SU-DHL-6 (cell line): ENCODE measurements at regions not wholly inside any gene's neighbourhood (a gene's known extent, or its start where the extent isn't known, plus 50 kb on each side); places are given as distances from the start of the nearest gene placed in this dataset.

Experiments
- H2AFZ ChIP-seq: fragments of 200-600 bp; sonication (generic); 2 replicates; pipeline ENCODE4 v1.6.1; 2014; ENCODE audit warnings: low read depth, mild to moderate bottlenecking, moderate library complexity, mixed read lengths, antibody characterized with exemption, low read length; ENCODE audit not compliant: severe bottlenecking
- H3F3A ChIP-seq: fragments of 200-600 bp; shearing (Covaris generic); 2 replicates; pipeline ENCODE4 v1.6.0; 2016; ENCODE audit warnings: antibody characterized with exemption, mild to moderate bottlenecking; ENCODE audit not compliant: insufficient read depth
- H3K27ac ChIP-seq: fragments of 200-600 bp; sonication (generic); 2 replicates; pipeline ENCODE4 v1.5.1; 2016; ENCODE audit warnings: low read depth, mild to moderate bottlenecking, low read length, moderate library complexity, mixed read lengths
- H3K27me3 ChIP-seq: fragments of 200-600 bp; sonication (generic), shearing (Covaris generic); 2 replicates; pipeline ENCODE4 v1.6.0; 2014; ENCODE audit warnings: mild to moderate bottlenecking, low read length
- H3K36me3 ChIP-seq: fragments of 200-600 bp; sonication (generic); 2 replicates; pipeline ENCODE4 v1.6.1; 2014; ENCODE audit warnings: mild to moderate bottlenecking, low read length, mixed read lengths
- H3K4me2 ChIP-seq: fragments of 300-600, 200-600 bp; shearing (Covaris generic), sonication (generic); 2 replicates; pipeline ENCODE4 v1.6.0; 2014; ENCODE audit warnings: low read length, low read depth, mild to moderate bottlenecking; ENCODE audit not compliant: poor library complexity, severe bottlenecking
- H3K4me3 ChIP-seq: fragments of 200-600 bp; sonication (generic); 2 replicates; pipeline ENCODE4 v1.5.1; 2014; ENCODE audit warnings: antibody characterized with exemption, low read length, mild to moderate bottlenecking, mixed read lengths; ENCODE audit not compliant: insufficient read depth, poor library complexity, severe bottlenecking
- H3K79me2 ChIP-seq: fragments of 200-600 bp; sonication (generic); 2 replicates; pipeline ENCODE4 v1.6.1; 2014; ENCODE audit warnings: mild to moderate bottlenecking, low read length, moderate library complexity; ENCODE audit not compliant: insufficient read depth
- H3K9ac ChIP-seq: fragments of 200-600 bp; sonication (generic); 2 replicates; pipeline ENCODE4 v1.7.0; 2014; ENCODE audit warnings: mild to moderate bottlenecking, low read length
- H3K9me2 ChIP-seq: fragments of 200-600 bp; sonication (generic); replicated peaks from 2 replicates; pipeline ENCODE4 v1.6.1; 2014; ENCODE audit warnings: low read length; ENCODE audit not compliant: insufficient read depth
- H3K9me3 ChIP-seq: fragments of 200-600 bp; sonication (generic); 2 replicates; pipeline ENCODE4 v1.6.1; 2014; ENCODE audit warnings: low read length, mixed read lengths; ENCODE audit not compliant: insufficient read depth
- H4K20me1 ChIP-seq: fragments of 200-600 bp; sonication (generic); 2 replicates; pipeline ENCODE4 v1.6.1; 2014; ENCODE audit warnings: low read depth, mild to moderate bottlenecking, antibody characterized with exemption, low read length, moderate library complexity, mixed read lengths
- EZH2phosphoT487 ChIP-seq: fragments of 200-600 bp; sonication (generic), shearing (Covaris generic); conservative IDR thresholded peaks from 2 replicates; pipeline ENCODE4 v1.6.1; 2018; ENCODE audit warnings: mild to moderate bottlenecking, antibody characterized with exemption, low read length, moderate library complexity, mixed read lengths
- TF ChIP-seq, protein P1 (sequence below): fragments of 200-600 bp; sonication (generic); IDR thresholded peaks from one replicate; pipeline ENCODE4 v1.5.1; 2017; ENCODE audit warnings: antibody characterized with exemption, mild to moderate bottlenecking, low read length, moderate library complexity; ENCODE audit not compliant: insufficient read depth, poor library complexity, severe bottlenecking

DNA sequence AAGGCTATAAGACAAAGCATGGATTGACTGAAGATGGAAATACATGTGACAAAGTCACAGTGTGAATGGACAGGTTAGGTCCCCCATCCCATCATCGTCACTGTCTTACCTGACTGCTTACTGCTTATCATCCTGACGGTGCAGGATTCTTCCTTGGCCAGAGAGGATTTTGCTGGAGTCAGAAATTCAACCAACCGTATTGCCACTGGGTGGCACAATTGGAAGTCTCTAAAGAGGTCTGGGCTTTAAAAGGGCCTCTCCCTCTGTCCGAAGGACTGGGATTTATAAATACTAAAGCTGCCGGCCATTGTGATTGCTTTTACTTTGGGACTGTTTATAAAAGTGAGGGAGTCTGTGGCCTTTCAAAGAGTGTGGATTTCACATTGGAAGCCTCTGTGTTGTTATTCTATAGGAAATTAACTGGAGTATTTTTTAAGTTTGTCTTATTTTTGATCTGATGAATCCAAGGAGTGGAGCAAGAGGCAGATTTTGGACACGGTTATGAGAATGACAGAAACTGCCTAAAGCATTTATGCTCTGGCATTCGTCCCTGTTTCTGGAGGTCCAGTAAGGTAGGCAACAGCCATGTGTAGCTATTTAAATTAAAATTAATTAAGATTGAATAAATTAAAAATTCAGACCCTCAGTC lies 113.3 kb upstream of the CREB5 start:
- H2AFZ ChIP-seq = no peak overlapping the region
- H3K27me3 ChIP-seq = no peaks in the 10 kb centered on the region
- no peaks in the 10 kb centered on the region for H3F3A ChIP-seq
- no peak overlapping the region for H3K27ac ChIP-seq
- H3K4me2 ChIP-seq = no peak overlapping the region
- no peaks in the 10 kb centered on the region for H4K20me1 ChIP-seq
- no peaks in the 10 kb centered on the region for H3K36me3 ChIP-seq
- H3K4me3 ChIP-seq = no peak overlapping the region
- no peaks in the 10 kb centered on the region for H3K79me2 ChIP-seq
- TF ChIP-seq, protein P1, sequence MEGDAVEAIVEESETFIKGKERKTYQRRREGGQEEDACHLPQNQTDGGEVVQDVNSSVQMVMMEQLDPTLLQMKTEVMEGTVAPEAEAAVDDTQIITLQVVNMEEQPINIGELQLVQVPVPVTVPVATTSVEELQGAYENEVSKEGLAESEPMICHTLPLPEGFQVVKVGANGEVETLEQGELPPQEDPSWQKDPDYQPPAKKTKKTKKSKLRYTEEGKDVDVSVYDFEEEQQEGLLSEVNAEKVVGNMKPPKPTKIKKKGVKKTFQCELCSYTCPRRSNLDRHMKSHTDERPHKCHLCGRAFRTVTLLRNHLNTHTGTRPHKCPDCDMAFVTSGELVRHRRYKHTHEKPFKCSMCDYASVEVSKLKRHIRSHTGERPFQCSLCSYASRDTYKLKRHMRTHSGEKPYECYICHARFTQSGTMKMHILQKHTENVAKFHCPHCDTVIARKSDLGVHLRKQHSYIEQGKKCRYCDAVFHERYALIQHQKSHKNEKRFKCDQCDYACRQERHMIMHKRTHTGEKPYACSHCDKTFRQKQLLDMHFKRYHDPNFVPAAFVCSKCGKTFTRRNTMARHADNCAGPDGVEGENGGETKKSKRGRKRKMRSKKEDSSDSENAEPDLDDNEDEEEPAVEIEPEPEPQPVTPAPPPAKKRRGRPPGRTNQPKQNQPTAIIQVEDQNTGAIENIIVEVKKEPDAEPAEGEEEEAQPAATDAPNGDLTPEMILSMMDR = no peak
- TF ChIP-seq EZH2phosphoT487 = no peak
- no peaks in the 10 kb centered on the region for H3K9me3 ChIP-seq
- no peaks in the 10 kb centered on the region for H3K9me2 ChIP-seq
- no peak overlapping the region for H3K9ac ChIP-seq

DNA sequence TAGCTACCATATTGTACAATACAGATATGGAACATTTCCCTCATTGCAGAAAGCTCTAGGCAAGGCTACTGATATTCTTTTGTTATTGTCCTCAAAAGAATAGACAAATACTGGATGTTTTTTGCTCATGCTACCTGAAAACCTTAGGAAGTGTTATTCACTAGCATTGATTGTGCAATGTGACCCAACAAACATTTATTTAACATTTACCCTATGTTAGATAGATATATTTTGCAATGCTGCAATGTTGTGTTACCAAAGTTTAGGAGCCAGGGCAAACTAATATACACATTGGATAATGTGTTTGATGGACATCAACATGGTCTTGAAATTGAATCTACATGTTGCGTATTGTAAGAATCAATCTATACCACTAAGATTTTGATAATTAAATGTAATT lies 112.8 kb upstream of the CREB5 start:
- Histone ChIP-seq H3K9ac (no peak overlapping the region), H3K27me3 (no peaks in the 10 kb centered on the region), H3K4me2 (no peak overlapping the region), H3K9me3 (no peaks in the 10 kb centered on the region), H3K4me3 (no peak overlapping the region), H3K79me2 (no peaks in the 10 kb centered on the region), H3K27ac (no peak overlapping the region), H3K9me2 (no peaks in the 10 kb centered on the region), H4K20me1 (no peaks in the 10 kb centered on the region), H2AFZ (no peak overlapping the region), H3F3A (no peaks in the 10 kb centered on the region), H3K36me3 (no peaks in the 10 kb centered on the region)
- no peak for TF ChIP-seq EZH2phosphoT487
- TF ChIP-seq, protein P1 = no peak

DNA sequence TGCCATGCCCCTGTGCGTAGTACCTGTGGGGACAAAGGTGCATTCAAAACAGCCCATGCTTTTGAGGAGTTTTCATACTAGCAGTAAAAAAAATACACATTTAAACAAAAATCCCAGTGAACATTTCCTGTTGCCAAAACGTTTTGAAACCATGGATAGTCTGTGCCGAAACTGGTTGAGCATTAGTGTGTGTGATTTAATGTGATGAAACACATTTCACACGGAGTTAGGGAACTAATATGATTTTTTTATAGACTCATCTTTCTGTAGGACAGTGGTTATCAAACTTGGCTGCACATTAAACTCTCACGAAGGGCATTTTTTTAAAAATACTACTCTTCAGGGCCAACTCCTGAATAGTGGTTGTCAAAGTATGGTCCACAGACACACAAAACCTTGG lies 111.8 kb upstream of the CREB5 start:
- Histone ChIP-seq H3K27me3 (no peaks in the 10 kb centered on the region), H3K36me3 (no peaks in the 10 kb centered on the region), H3K9ac (no peak overlapping the region), H3K27ac (no peak overlapping the region), H3K9me3 (no peaks in the 10 kb centered on the region), H3F3A (no peaks in the 10 kb centered on the region), H3K4me3 (no peak overlapping the region), H4K20me1 (no peaks in the 10 kb centered on the region), H3K9me2 (no peaks in the 10 kb centered on the region), H3K4me2 (no peak overlapping the region), H3K79me2 (no peaks in the 10 kb centered on the region), H2AFZ (no peak overlapping the region)
- TF ChIP-seq EZH2phosphoT487 = no peak
- TF ChIP-seq, protein P1 = no peak
